ENCODE measurements at regions not wholly inside any gene's neighbourhood (a gene's known extent, or its start where the extent isn't known, plus 50 kb on each side); places are given as distances from the start of the nearest gene placed in this dataset.

GRCh38 chr17:34763728-34764665 is 184.6 kb downstream of the TMEM132E start:
- H4K20me1 ChIP-seq (ENCODE audit: insufficient read depth, low read length): no peaks in the 10 kb centered on the region
- H3K4me2 ChIP-seq (ENCODE audit: low read depth, low read length): no peak overlapping the region
- BruUV-seq (replicated peaks): no TSS peak
- H3K27ac ChIP-seq (ENCODE audit: extremely low read length, insufficient read depth, low read length): no peak overlapping the region
- DNase-seq (ENCODE audit: low spot score) (no peak), FAIRE-seq (no peak), ATAC-seq (no peak)
- WGBS (ENCODE audit: low lambda C conversion rate): 0% methylated on average over 5 of the region's 7 CpGs
- H2AFZ ChIP-seq (ENCODE audit: low read length): no peak overlapping the region
- no peak overlapping the region for H3K4me3 ChIP-seq (replicated peaks in 1 of 3; ENCODE audit: insufficient read depth in 1 of 3, low read depth in 2 of 3, low read length in 3 of 3)
- no peaks in the 10 kb centered on the region for H3K4me1 ChIP-seq (ENCODE audit: insufficient read depth, low read length)
- no peaks in the 10 kb centered on the region for H3K27me3 ChIP-seq (ENCODE audit: control insufficient read depth in 1 of 2, insufficient read depth in 2 of 2, low read length in 2 of 2)
- ChIA-PET POLR2A (no interaction called here), CTCF (ENCODE audit: low intra/inter-chr PET ratio, low total read pairs) (no interaction called here)
- no peak for TF ChIP-seq GABPB1 (CRISPR knock-in tag; IDR thresholded peaks at IDR 0.05)
- no peak for TF ChIP-seq CCAR2 (optimal IDR thresholded peaks at IDR 0.05; ENCODE audit: low read depth, low read length)
- TF ChIP-seq FOXK1 (CRISPR knock-in tag; IDR thresholded peaks at IDR 0.05; ENCODE audit: borderline replicate concordance, low read depth): no peak
- TF ChIP-seq SMARCE1 (IDR thresholded peaks at IDR 0.05; ENCODE audit: borderline replicate concordance): no peak
- no peak for TF ChIP-seq TERF1 (CRISPR knock-in tag; IDR thresholded peaks at IDR 0.05)
- TF ChIP-seq FLYWCH1 (CRISPR knock-in tag; IDR thresholded peaks at IDR 0.05): no peak
- no peak for TF ChIP-seq GATAD1 (CRISPR knock-in tag; IDR thresholded peaks at IDR 0.05)
- TF ChIP-seq ZFYVE20 (CRISPR knock-in tag; IDR thresholded peaks at IDR 0.05; ENCODE audit: borderline replicate concordance, low read depth): no peak
- no peak for TF ChIP-seq ZNF770 (CRISPR knock-in tag; IDR thresholded peaks at IDR 0.05)
- no peak for TF ChIP-seq MTA1 (CRISPR knock-in tag; IDR thresholded peaks at IDR 0.05; ENCODE audit: borderline replicate concordance)
- TF ChIP-seq ZNF724P (CRISPR knock-in tag; IDR thresholded peaks at IDR 0.05; ENCODE audit: borderline replicate concordance): no peak
- TF ChIP-seq DMTF1 (CRISPR knock-in tag; IDR thresholded peaks at IDR 0.05): no peak
- TF ChIP-seq NCOA1 (CRISPR knock-in tag; IDR thresholded peaks at IDR 0.05): no peak
- TF ChIP-seq SNAPC2 (CRISPR knock-in tag; IDR thresholded peaks at IDR 0.05): no peak
- TF ChIP-seq GZF1 (CRISPR knock-in tag; IDR thresholded peaks at IDR 0.05): no peak
- no peak overlapping the region for H3K9ac ChIP-seq (ENCODE audit: insufficient read depth, low read depth, low read length)
- in situ Hi-C loops (cut with HindIII; ENCODE audit: extremely low pct_ligation_motif_present, low pct_unique_long_range_greater_than_20kb) (no loop called here), intact Hi-C loops (cut with micrococcal nuclease; ENCODE audit: unreplicated experiment) (no loop called here)
- no peaks in the 10 kb centered on the region for H3K36me3 ChIP-seq (replicated peaks in 1 of 2; ENCODE audit: control insufficient read depth in 1 of 2, insufficient read depth in 2 of 2, low read length in 2 of 2)
- no peaks in the 10 kb centered on the region for H3K79me2 ChIP-seq (ENCODE audit: insufficient read depth, low read length)
- H3K9me3 ChIP-seq (ENCODE audit: low read length): no peaks in the 10 kb centered on the region
